ENCODE measurements at regions not wholly inside any gene's neighbourhood (a gene's known extent, or its start where the extent isn't known, plus 50 kb on each side); places are given as distances from the start of the nearest gene placed in this dataset.

DNA sequence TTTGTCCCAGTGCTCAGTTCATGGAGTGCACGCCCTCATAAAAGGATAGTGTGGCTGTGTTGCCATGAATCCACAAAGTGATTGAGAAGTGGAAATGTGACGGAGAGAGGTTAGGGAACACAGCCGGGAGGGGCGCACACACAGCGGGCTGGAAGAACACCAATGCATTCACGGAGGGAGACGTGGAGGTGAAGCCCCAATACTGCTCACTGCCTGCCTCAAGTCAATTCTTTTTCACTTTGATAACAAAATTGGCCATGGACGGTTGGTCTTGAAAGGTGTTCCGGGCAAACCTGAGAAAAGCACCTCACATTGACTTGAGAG lies 424.1 kb downstream of the MED10 start:
- DNase-seq (ENCODE audit: low spot score) = no peak
- H3K27me3 Mint-ChIP-seq (ENCODE audit: low read depth) = no peaks in the 10 kb centered on the region
- H3K4me1 Mint-ChIP-seq (ENCODE audit: low read depth) = no peaks in the 10 kb centered on the region
- no peak overlapping the region for H3K4me3 Mint-ChIP-seq
- no peaks in the 10 kb centered on the region for H3K9me3 Mint-ChIP-seq
- H3K27ac Mint-ChIP-seq = no peak overlapping the region
- no peaks in the 10 kb centered on the region for H3K36me3 Mint-ChIP-seq (ENCODE audit: low read depth)

DNA sequence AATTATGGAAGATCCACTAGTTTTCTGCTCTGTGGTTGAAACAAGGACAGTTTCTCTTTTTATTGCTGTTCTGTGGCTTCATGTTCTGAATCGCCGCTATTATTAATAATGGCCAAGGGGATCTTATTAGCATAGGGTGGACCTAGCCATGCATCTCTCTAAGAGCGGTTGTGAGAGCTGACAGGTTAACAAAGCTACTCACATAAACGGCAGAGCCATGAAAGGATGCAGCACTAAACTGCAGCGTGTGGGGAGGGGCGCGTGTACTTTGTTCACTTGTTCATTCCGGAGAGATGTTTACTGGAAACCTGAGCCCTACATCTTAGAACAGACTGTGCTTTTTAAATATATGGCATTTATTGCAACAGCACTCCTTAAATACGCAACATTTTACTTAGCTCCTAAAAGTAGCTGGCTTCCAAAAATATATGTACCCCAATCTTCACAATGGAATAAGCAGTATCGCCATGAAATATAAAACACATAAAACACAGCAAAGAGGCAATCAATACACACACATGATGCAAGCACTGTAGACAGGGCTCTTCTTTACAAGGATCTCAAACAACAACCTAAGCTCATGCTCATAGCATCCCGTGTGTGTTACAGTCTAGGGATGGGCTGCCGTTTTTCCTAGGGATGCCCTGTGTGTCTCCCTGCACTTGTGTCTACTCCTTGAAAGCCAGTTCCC lies 424.6 kb downstream of the MED10 start:
- Mint-ChIP-seq H3K27ac (no peak overlapping the region), H3K4me3 (no peak overlapping the region), H3K9me3 (no peaks in the 10 kb centered on the region), H3K27me3 (ENCODE audit: low read depth) (no peaks in the 10 kb centered on the region), H3K4me1 (ENCODE audit: low read depth) (no peaks in the 10 kb centered on the region), H3K36me3 (ENCODE audit: low read depth) (no peaks in the 10 kb centered on the region)
- no peak for DNase-seq (ENCODE audit: low spot score)

DNA sequence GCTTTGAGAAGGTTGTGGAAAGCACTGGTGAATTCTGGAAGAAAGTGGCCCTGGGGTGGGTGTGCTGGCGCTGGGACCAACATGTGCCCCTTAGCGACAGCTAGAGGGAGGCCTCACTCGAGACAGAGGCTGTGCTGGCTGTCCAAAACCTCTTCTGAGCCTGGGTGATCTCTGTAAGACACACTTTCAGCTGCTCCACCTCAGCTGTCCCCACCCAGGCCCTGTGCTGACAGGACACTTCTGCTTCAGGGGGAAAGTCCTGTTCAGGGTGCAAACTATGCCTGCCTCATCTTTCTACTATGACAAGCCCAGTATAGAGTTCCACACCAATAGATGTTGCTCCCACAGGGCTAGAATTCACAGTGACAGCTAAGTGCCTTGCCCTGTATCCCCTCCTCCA lies 426.4 kb downstream of the MED10 start:
- Mint-ChIP-seq H3K27me3 (ENCODE audit: low read depth) (no peaks in the 10 kb centered on the region), H3K4me1 (ENCODE audit: low read depth) (no peaks in the 10 kb centered on the region), H3K4me3 (no peak overlapping the region), H3K9me3 (no peaks in the 10 kb centered on the region), H3K27ac (no peak overlapping the region), H3K36me3 (ENCODE audit: low read depth) (no peaks in the 10 kb centered on the region)
- no peak for DNase-seq (ENCODE audit: low spot score)

DNA sequence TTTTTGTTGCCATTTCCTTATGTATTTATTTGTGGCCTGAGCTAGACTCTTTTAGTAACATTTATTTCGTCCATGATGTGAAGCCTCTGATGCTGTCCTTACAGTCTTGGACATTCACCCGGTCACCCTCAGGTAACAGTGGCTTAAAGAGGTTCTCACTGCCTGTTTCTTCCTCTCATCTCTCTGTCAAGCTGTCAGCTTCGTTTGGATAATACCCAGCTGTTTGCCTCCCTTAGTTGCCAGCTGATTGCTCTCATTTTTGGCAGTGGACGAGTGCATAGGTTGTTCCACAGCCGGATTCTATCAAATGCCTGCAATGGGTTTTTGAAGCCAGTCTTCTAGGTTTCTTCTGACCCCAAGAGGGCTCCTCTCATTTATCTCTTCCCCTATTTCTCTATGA lies 427.7 kb downstream of the MED10 start:
- Mint-ChIP-seq H3K4me3 (no peak overlapping the region), H3K9me3 (no peaks in the 10 kb centered on the region), H3K27me3 (ENCODE audit: low read depth) (peaks cover 3% of the 10 kb centered on the region), H3K4me1 (ENCODE audit: low read depth) (no peaks in the 10 kb centered on the region), H3K36me3 (ENCODE audit: low read depth) (no peaks in the 10 kb centered on the region), H3K27ac (no peak overlapping the region)
- DNase-seq (ENCODE audit: low spot score) = no peak

DNA sequence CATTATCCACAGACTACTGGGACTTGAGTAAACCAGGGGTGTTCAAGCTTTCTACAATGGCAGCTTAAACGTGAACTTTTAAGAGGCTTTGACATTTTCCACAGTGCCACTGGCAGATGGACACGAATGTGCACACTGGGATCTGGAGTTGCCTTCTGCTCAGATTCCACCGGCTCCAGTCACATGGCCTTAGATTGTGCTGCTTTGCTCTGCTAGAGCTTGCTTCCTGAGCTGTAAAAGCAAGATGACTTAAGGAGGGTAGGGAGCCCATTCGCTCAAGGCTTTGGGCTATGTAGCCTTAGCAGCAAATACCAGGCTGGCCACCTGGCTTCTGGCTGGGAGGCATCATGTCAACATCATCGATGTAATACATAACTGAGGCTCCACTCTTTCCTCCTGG lies 436.9 kb downstream of the MED10 start:
- Mint-ChIP-seq H3K9me3 (no peaks in the 10 kb centered on the region), H3K27ac (no peak overlapping the region), H3K4me1 (ENCODE audit: low read depth) (no peaks in the 10 kb centered on the region), H3K4me3 (no peak overlapping the region), H3K36me3 (ENCODE audit: low read depth) (no peaks in the 10 kb centered on the region), H3K27me3 (ENCODE audit: low read depth) (peaks cover 2% of the 10 kb centered on the region)
- no peak for DNase-seq (ENCODE audit: low spot score)

DNA sequence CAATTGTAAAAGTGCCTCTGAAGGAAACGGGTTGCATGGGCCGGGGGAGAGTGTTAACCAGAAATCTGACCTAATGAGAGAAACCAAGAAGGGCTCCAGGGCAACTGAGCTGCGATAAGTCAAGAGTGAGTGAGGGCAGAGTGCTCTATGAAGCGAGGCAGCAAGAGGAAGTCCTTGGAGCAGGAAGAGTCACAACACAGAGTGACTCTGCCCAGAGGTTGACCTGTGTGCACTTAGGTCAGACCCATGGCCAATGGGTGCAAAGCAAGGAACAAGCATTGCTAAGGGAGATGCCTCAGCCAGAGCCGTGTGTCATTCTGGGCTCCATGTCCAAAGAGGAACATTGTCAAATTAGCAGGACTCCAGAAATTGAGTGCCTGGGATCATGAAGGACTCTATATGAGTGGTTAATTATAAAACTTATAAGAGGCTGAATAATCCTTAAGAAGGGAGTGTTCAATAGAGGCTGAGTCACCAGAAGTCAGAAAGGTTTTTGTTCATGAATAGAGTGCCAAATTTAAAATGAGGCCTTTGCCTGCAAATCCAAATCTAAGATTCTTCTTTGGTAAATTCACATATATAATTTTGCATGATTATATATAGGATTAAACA lies 438.5 kb downstream of the MED10 start:
- H3K4me1 Mint-ChIP-seq (ENCODE audit: low read depth) = no peaks in the 10 kb centered on the region
- DNase-seq (ENCODE audit: low spot score) = no peak
- no peak overlapping the region for H3K4me3 Mint-ChIP-seq
- H3K27me3 Mint-ChIP-seq (ENCODE audit: low read depth) = no peaks in the 10 kb centered on the region
- H3K27ac Mint-ChIP-seq = no peak overlapping the region
- H3K36me3 Mint-ChIP-seq (ENCODE audit: low read depth) = no peaks in the 10 kb centered on the region
- H3K9me3 Mint-ChIP-seq = no peaks in the 10 kb centered on the region

DNA sequence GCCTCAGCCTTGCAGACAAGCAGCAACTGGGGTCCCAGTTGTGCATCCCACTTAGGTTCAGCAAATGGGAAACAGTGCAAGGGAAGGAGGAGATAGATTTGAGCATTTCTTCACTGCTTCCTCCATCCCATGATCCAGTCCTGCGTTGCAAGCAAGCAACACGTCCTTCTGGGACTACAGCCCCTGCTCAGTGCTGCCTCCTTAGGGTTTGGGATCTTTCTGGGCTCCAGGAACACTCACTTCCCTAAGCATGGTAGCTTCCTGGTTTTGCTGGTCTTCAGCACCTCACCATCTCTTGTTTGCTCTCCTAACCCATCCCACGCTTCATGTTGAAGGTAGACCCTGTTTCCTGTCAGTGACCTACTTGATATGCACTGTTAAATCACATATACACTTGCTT lies 444.7 kb downstream of the MED10 start:
- no peaks in the 10 kb centered on the region for H3K27me3 Mint-ChIP-seq (ENCODE audit: low read depth)
- no peak overlapping the region for H3K27ac Mint-ChIP-seq
- DNase-seq (ENCODE audit: low spot score) = no peak
- no peaks in the 10 kb centered on the region for H3K4me1 Mint-ChIP-seq (ENCODE audit: low read depth)
- no peaks in the 10 kb centered on the region for H3K36me3 Mint-ChIP-seq (ENCODE audit: low read depth)
- H3K4me3 Mint-ChIP-seq = no peak overlapping the region
- no peaks in the 10 kb centered on the region for H3K9me3 Mint-ChIP-seq

DNA sequence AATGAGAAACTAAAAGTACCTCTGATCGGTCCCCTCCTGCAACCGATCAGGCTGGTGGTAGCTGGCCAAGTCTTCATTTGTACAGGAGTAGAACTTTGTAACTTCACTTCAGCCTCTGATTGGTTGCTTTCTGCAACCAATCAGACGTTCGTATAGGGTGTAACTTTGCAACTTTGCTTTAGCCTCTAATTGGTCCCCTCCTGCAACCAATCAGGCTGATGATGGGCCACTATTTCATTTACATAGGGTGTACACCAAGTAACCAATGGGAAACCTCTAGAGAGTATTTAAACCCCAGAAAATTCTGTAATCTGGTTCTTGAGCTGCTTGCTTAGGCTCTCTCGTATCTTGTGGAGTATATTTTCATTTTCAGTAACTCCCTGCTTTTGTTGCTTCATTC lies 445.5 kb downstream of the MED10 start:
- H3K4me1 Mint-ChIP-seq (ENCODE audit: low read depth) = no peaks in the 10 kb centered on the region
- H3K4me3 Mint-ChIP-seq = no peak overlapping the region
- H3K36me3 Mint-ChIP-seq (ENCODE audit: low read depth) = no peaks in the 10 kb centered on the region
- H3K27ac Mint-ChIP-seq = no peak overlapping the region
- H3K9me3 Mint-ChIP-seq = no peaks in the 10 kb centered on the region
- no peak for DNase-seq (ENCODE audit: low spot score)
- H3K27me3 Mint-ChIP-seq (ENCODE audit: low read depth) = no peaks in the 10 kb centered on the region

DNA sequence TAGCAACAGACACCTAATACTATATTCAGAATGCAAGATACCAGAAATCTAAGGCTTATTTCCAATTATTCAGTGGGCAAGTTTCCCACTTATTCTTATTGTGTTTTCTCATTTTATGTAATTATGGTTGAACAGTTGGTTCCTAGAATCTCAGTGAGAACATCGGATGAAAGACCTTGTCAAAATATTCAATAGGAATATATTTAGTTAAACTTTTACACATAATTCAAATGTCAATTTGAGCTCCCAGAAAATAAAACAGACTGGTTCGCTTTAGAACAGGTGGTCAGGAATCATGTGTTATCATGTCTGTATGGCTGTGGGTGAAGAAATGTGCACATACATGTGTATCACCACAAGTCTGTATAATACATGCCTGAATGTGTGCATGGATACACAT lies 447.8 kb downstream of the MED10 start:
- Mint-ChIP-seq H3K27ac (no peak overlapping the region), H3K36me3 (ENCODE audit: low read depth) (no peaks in the 10 kb centered on the region), H3K9me3 (no peaks in the 10 kb centered on the region), H3K27me3 (ENCODE audit: low read depth) (no peaks in the 10 kb centered on the region), H3K4me1 (ENCODE audit: low read depth) (no peaks in the 10 kb centered on the region), H3K4me3 (no peak overlapping the region)
- no peak for DNase-seq (ENCODE audit: low spot score)

DNA sequence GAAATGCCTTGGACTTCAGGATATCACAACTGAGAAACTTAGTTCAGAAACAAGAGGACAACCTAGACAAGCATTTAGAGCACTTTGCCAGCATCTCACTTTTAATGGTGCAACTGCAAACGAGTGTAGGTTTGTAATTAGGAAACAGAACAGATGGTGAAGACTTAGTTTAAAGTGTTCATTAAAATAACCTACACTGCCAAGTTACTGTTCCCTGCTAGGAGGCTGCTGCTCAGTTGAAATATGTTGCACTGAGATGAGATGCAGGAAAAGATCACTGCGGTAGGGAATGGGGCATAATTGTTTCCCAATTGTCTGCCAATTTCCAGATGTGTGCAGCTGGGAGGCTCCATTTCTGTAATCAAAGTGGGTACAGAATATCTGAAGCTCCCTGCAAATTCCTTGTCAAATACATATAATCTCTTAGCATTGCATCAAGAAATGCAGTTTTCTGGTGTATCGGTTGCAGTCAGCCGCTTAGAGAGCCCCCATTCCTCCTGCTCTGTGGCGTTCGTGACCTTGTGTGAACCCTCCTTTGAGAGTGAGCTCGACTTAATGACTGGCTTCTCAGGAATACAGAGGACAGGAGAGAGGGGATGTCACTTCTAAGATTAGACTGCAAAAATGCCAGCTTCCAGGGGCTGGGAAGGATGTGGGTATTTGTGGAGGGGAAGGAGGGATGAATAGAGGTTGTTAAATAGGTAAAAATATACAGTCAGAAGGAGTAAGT lies 448.9 kb downstream of the MED10 start:
- no peak overlapping the region for H3K27ac Mint-ChIP-seq
- no peaks in the 10 kb centered on the region for H3K27me3 Mint-ChIP-seq (ENCODE audit: low read depth)
- no peak overlapping the region for H3K4me3 Mint-ChIP-seq
- H3K36me3 Mint-ChIP-seq (ENCODE audit: low read depth) = no peaks in the 10 kb centered on the region
- H3K9me3 Mint-ChIP-seq = no peaks in the 10 kb centered on the region
- no peaks in the 10 kb centered on the region for H3K4me1 Mint-ChIP-seq (ENCODE audit: low read depth)
- no peak for DNase-seq (ENCODE audit: low spot score)

DNA sequence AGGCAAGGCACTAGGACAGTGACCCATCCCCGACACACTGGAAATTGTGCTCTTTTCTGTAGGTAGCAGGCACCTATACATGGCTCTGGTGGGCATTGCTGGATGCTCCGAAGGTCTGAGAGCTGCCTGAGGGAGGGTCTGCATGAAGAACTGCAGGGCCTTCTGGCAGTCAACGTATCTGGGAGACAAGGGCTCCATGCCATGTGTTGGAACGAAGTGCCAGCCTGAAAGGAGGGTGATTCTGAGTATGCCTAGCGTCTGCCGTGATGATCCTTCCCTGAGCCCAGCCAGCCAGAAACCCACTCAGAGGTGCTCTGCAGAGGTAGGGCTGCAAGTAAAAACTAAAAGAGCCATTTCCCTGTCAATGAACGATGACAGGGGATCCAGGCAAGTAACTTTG lies 453.2 kb downstream of the MED10 start:
- Mint-ChIP-seq H3K4me1 (ENCODE audit: low read depth) (no peaks in the 10 kb centered on the region), H3K4me3 (no peak overlapping the region), H3K36me3 (ENCODE audit: low read depth) (no peaks in the 10 kb centered on the region), H3K9me3 (no peaks in the 10 kb centered on the region), H3K27ac (no peak overlapping the region), H3K27me3 (ENCODE audit: low read depth) (no peaks in the 10 kb centered on the region)
- DNase-seq (ENCODE audit: low spot score) = no peak

DNA sequence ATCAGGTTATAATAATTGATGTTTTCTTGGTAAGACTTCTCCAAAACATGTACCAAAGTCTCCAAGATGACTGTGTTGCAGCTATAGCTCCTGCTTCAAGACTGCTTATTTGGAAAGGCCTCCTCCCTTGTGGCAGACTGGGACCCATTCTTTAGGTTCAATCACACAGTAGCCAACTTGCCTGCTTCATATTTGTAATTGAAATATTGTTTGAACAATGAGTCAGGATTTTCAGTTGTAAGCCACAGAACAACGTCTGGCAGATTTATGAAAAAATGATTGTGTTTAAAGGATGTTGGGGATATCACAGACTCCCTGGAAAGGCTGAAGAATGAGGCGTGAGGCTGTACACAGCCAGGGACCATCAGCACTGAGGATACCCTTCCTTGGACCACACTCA lies 458.9 kb downstream of the MED10 start:
- no peak overlapping the region for H3K27ac Mint-ChIP-seq
- no peak for DNase-seq (ENCODE audit: low spot score)
- H3K4me3 Mint-ChIP-seq = no peak overlapping the region
- H3K27me3 Mint-ChIP-seq (ENCODE audit: low read depth) = no peaks in the 10 kb centered on the region
- H3K4me1 Mint-ChIP-seq (ENCODE audit: low read depth) = no peaks in the 10 kb centered on the region
- H3K9me3 Mint-ChIP-seq = no peaks in the 10 kb centered on the region
- no peaks in the 10 kb centered on the region for H3K36me3 Mint-ChIP-seq (ENCODE audit: low read depth)

DNA sequence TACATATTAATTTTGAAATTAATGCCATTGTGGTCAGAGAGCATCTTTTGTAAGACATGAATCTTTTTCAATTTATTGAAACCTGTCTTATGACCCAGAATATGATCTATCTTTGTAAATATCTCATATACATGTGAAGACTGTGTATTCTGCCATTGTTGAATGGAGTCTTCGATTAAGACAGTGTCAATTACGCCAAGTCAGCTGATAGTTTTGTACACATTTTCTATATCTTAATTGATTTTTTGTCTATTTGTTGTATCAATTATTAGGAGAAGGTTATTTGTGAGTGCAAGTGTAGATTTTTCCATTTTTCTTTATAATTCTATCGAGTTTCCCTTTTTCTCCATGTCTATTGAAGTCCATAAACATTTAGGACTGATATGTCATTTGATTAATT lies 471.6 kb downstream of the MED10 start:
- Mint-ChIP-seq H3K4me1 (ENCODE audit: low read depth) (no peaks in the 10 kb centered on the region), H3K9me3 (no peaks in the 10 kb centered on the region), H3K4me3 (no peak overlapping the region), H3K36me3 (ENCODE audit: low read depth) (no peaks in the 10 kb centered on the region), H3K27me3 (ENCODE audit: low read depth) (no peaks in the 10 kb centered on the region), H3K27ac (no peak overlapping the region)
- no peak for DNase-seq (ENCODE audit: low spot score)

DNA sequence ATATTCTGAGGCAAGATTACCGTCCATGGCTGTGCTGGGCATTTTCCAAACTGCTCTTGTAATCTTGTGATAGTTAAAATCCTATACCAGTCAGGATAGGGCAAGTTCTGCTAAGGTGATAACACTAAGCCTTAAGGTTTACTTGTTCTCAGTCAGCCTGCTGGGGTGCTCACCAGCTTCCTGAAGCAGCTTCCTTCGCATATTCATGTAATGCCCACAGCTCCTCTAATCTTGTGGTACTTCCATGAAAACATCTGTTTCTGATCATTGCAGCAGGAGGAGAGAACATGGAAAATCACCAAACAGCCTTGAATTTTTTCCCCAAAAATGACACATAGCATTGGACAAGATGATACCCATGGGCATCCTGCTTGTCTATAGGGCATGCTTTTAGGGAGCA lies 473.2 kb downstream of the MED10 start:
- no peak overlapping the region for H3K27ac Mint-ChIP-seq
- H3K4me3 Mint-ChIP-seq = no peak overlapping the region
- H3K9me3 Mint-ChIP-seq = no peaks in the 10 kb centered on the region
- H3K4me1 Mint-ChIP-seq (ENCODE audit: low read depth) = no peaks in the 10 kb centered on the region
- no peaks in the 10 kb centered on the region for H3K36me3 Mint-ChIP-seq (ENCODE audit: low read depth)
- H3K27me3 Mint-ChIP-seq (ENCODE audit: low read depth) = no peaks in the 10 kb centered on the region
- DNase-seq (ENCODE audit: low spot score) = no peak

DNA sequence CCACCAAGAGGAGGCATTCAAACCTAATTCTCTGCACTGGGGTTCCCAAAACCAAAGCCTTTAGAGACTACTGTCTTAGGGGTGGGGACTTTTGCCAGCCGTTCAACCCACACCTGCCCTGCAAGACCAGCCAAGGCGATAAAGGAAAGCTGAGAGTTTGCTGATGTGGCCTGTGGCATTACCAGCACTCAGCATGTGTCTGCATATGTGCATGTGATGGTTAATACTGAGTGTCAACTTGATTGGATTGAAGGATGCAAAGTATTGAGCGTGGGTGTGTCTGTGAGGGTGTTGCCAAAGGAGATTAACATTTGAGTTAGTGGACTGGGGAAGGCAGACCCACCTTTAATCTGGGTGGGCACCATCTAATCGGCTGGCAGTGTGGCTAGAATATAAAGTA lies 474.2 kb downstream of the MED10 start:
- Mint-ChIP-seq H3K9me3 (no peaks in the 10 kb centered on the region), H3K27me3 (ENCODE audit: low read depth) (no peaks in the 10 kb centered on the region), H3K36me3 (ENCODE audit: low read depth) (no peaks in the 10 kb centered on the region), H3K27ac (no peak overlapping the region), H3K4me1 (ENCODE audit: low read depth) (no peaks in the 10 kb centered on the region), H3K4me3 (no peak overlapping the region)
- DNase-seq (ENCODE audit: low spot score) = no peak
